ENCODE measurements at regions not wholly inside any gene's neighbourhood (a gene's known extent, or its start where the extent isn't known, plus 50 kb on each side); places are given as distances from the start of the nearest gene placed in this dataset.

DNA sequence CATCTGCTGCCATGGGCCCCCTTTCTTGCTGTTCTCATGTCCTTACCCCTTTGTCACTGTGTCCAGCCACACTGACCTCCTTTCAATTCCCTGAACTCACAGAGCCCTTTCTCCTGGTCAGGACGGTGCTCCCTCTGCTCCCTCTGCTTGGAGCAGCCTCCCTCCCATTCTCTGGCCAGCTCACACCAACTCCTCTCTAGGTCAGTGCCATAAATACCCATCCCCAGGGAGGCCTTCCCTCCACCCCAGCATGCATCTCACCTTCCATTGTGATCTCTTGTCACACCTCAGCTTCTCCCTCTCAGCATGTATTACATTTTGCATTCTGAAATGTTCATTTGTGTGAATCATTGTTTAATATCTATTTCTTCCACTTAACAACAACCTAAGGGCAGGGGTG lies 50.9 kb upstream of the PRNP start:
- no peak for TF ChIP-seq FOXP2 (optimal IDR thresholded peaks at IDR 0.05; ENCODE audit: control extremely low read depth, extremely low read length, insufficient read depth)
- no peak for TF ChIP-seq EZH2 (IDR thresholded peaks at IDR 0.05)
- TF ChIP-seq POLR2AphosphoS5 (IDR thresholded peaks at IDR 0.05; ENCODE audit: borderline replicate concordance, low read depth, low read length): no peak
